IMR-90 (cell line): ENCODE measurements at regions not wholly inside any gene's neighbourhood (a gene's known extent, or its start where the extent isn't known, plus 50 kb on each side); places are given as distances from the start of the nearest gene placed in this dataset.

Experiments used
- ATAC-seq: fragments of 200-7000 bp; cut with Tn5 transposase; 2 replicates; pipeline ENCODE4 v1.9.1; 2020; ENCODE audit warnings: low read depth, mild to moderate bottlenecking, moderate library complexity
- BruUV-seq: library from RNA; stranded (reverse); fragments of 400-500 nt; replicated peaks from 2 replicates; lab custom pipeline; 2021; lab: Mats Ljungman, UMichigan
- CTCF ChIA-PET: fragments of 300-600 bp; formaldehyde crosslinking; extraction: SDS; loops from one replicate; lab custom pipeline; 2021; ENCODE audit warnings: antibody characterized with exemption; lab: Yijun Ruan, JAX
- POLR2A ChIA-PET: fragments of 300-600 bp; sonication (Branson Sonifier 250); formaldehyde crosslinking; loops from one replicate; lab custom pipeline; 2022; ENCODE audit warnings: antibody characterized with exemption; ENCODE audit not compliant: unreplicated experiment; lab: Charles Lee
- DNase-seq: peaks from one replicate; pipeline ENCODE4 v3.0.0; 2013
- H2AFZ ChIP-seq: replicated peaks from 2 replicates; pipeline ENCODE3; 2013; ENCODE audit warnings: low read length, mild to moderate bottlenecking; ENCODE audit not compliant: poor library complexity
- H2AK5ac ChIP-seq: 2 replicates; pipeline ENCODE4 v1.6.1; 2013; ENCODE audit warnings: low read depth, low read length, inconsistent platforms
- H2AK9ac ChIP-seq: replicated peaks from 2 replicates; pipeline ENCODE3; 2013; ENCODE audit warnings: mild to moderate bottlenecking, low read depth, low read length, moderate library complexity; ENCODE audit not compliant: poor library complexity
- H2BK120ac ChIP-seq: 2 replicates; pipeline ENCODE4 v1.6.1; 2013; ENCODE audit warnings: low read depth, low read length, inconsistent platforms
- H2BK15ac ChIP-seq: 3 replicates; pipeline ENCODE4 v1.6.1; 2013; ENCODE audit warnings: low read depth, low read length, inconsistent platforms
- H2BK20ac ChIP-seq: 2 replicates; pipeline ENCODE4 v1.6.1; 2013; ENCODE audit warnings: low read depth, mild to moderate bottlenecking, inconsistent platforms, low read length, moderate library complexity
- H2BK5ac ChIP-seq: 2 replicates; pipeline ENCODE4 v1.6.1; 2013; ENCODE audit warnings: mild to moderate bottlenecking, low read depth, low read length, inconsistent platforms; ENCODE audit not compliant: poor library complexity, severe bottlenecking
- H3K14ac ChIP-seq: replicated peaks from 2 replicates; pipeline ENCODE4 v1.6.1; 2013; ENCODE audit warnings: low read depth, low read length, inconsistent platforms
- H3K18ac ChIP-seq: 2 replicates; pipeline ENCODE4 v1.6.1; 2013; ENCODE audit warnings: low read depth, low read length, control low read depth
- H3K23ac ChIP-seq: 2 replicates; pipeline ENCODE4 v1.6.1; 2013; ENCODE audit warnings: low read depth, low read length, inconsistent platforms
- H3K27ac ChIP-seq: 2 replicates; pipeline ENCODE4 v1.5.1; 2013; ENCODE audit warnings: mild to moderate bottlenecking, control low read depth, low read length; ENCODE audit not compliant: insufficient read depth
- H3K27me3 ChIP-seq: 2 replicates; pipeline ENCODE4 v1.6.1; 2013; ENCODE audit warnings: low read length; ENCODE audit not compliant: control insufficient read depth, insufficient read depth
- H3K36me3 ChIP-seq: 2 replicates; pipeline ENCODE4 v1.6.1; 2013; ENCODE audit warnings: low read length, mixed read lengths; ENCODE audit not compliant: control insufficient read depth, insufficient read depth
- H3K4ac ChIP-seq: 2 replicates; pipeline ENCODE4 v1.6.1; 2013; ENCODE audit warnings: low read depth, low read length, inconsistent platforms
- H3K4me1 ChIP-seq: 2 replicates; pipeline ENCODE4 v1.6.1; 2013; ENCODE audit warnings: low read length, mixed read lengths; ENCODE audit not compliant: control insufficient read depth, insufficient read depth
- H3K4me2 ChIP-seq: 2 replicates; pipeline ENCODE4 v1.6.1; 2013; ENCODE audit warnings: low read depth, mild to moderate bottlenecking, control low read depth, low read length, moderate library complexity
- H3K4me3 ChIP-seq: 2 replicates; pipeline ENCODE4 v1.5.1; 2013; ENCODE audit warnings: low read depth, mild to moderate bottlenecking, control low read depth, low read length, moderate library complexity; ENCODE audit not compliant: insufficient read depth
- H3K56ac ChIP-seq: 2 replicates; pipeline ENCODE4 v1.6.1; 2013; ENCODE audit warnings: low read length, inconsistent platforms; ENCODE audit not compliant: insufficient read depth; ENCODE audit errors: extremely low read depth
- H3K79me1 ChIP-seq, 2 experiments: 2 replicates each; pipeline ENCODE4 v1.6.1; 2013; ENCODE audit warnings: low read length in 2 of 2, inconsistent platforms in 1 of 2, low read depth in 1 of 2
- H3K9ac ChIP-seq: 2 replicates; pipeline ENCODE4 v1.6.1; 2013; ENCODE audit warnings: low read depth, low read length, control low read depth
- H3K9me1 ChIP-seq: 2 replicates; pipeline ENCODE4 v1.6.1; 2013; ENCODE audit warnings: low read length, inconsistent platforms; ENCODE audit not compliant: insufficient read depth
- H3K9me3 ChIP-seq: 2 replicates; pipeline ENCODE4 v1.6.1; 2013; ENCODE audit warnings: low read length; ENCODE audit not compliant: control insufficient read depth, insufficient read depth
- H4K20me1 ChIP-seq: 2 replicates; pipeline ENCODE4 v1.6.1; 2013; ENCODE audit warnings: low read length, inconsistent platforms; ENCODE audit not compliant: insufficient read depth
- H4K5ac ChIP-seq: 2 replicates; pipeline ENCODE4 v1.6.1; 2013; ENCODE audit warnings: mild to moderate bottlenecking, low read depth, low read length, control low read depth
- H4K8ac ChIP-seq, 2 experiments: 2 replicates each; pipeline ENCODE4 v1.6.1; 2013; ENCODE audit warnings: low read depth in 2 of 2, low read length in 2 of 2, control low read depth in 1 of 2, inconsistent platforms in 1 of 2
- H4K91ac ChIP-seq: 2 replicates; pipeline ENCODE4 v1.6.1; 2013; ENCODE audit warnings: low read depth, low read length, inconsistent platforms; ENCODE audit not compliant: insufficient read depth
- CHD1 ChIP-seq: IDR thresholded peaks from 2 replicates; pipeline ENCODE4 v1.6.1; 2012; ENCODE audit warnings: low read depth, low read length, improper control_type of control experiment
- MXI1 ChIP-seq: IDR thresholded peaks from 2 replicates; pipeline ENCODE4 v1.6.1; 2012; ENCODE audit warnings: low read depth, mild to moderate bottlenecking, low read length, moderate library complexity, borderline replicate concordance
- WGBS, 2 experiments: methylation state at CpG; one replicate each; pipeline versions ENCODE4 v1.1.5 to v1.1.7; 2013; ENCODE audit warnings: missing lambda C conversion rate in 2 of 2; ENCODE audit not compliant: insufficient read length in 1 of 2; ENCODE audit errors: extremely low coverage in 2 of 2; 5-methylcytosine and 5-hydroxymethylcytosine counted together
- dilution Hi-C: fragments of 300-500 bp; cut with HindIII; formaldehyde crosslinking; loops from one replicate; pipeline ENCODE4 v1.14.3; 2018; ENCODE audit warnings: low sequenced_read_pairs; ENCODE audit not compliant: unreplicated experiment
- in situ Hi-C: fragments of 300-500 bp; cut with MboI; formaldehyde crosslinking; loops from 3 replicates; pipeline ENCODE4 v1.14.3; 2019; ENCODE audit warnings: low sequenced_read_pairs, inconsistent platforms, mixed read lengths
- intact Hi-C: fragments of 100-400 bp; cut with micrococcal nuclease; formaldehyde crosslinking; loops from 2 replicates; pipeline ENCODE4 v1.10.0; 2022

DNA sequence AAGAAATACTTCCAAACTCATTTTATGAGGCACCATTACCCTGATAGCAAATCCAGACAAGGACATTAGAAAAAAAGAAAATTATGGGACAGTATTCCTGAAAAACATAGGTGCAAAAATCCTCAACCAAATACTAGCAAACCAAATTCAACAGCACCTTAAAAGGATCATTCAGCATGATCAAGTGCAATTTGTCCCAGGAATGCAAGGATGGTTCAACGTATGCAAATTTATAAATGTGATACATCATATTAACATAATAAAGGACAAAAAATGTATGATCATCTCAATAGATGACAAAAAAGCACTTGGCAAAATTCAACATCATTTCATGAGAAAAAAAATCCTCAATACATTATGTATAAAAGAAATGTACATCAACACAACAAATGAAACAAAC is 162.9 kb downstream of the DUSP6 start:
- H4K20me1 ChIP-seq, result no peaks in the 10 kb centered on the region
- H3K9me1 ChIP-seq, result no peaks in the 10 kb centered on the region
- DNase-seq, result no peak
- no peak overlapping the region for H3K27ac ChIP-seq
- no peak overlapping the region for H2BK20ac ChIP-seq
- H2BK15ac ChIP-seq, result no peak overlapping the region
- intact Hi-C loops (no loop called here), dilution Hi-C loops (no loop called here), in situ Hi-C loops (no loop called here)
- no peak overlapping the region for H4K8ac ChIP-seq
- no peak overlapping the region for H2AK9ac ChIP-seq
- no peak overlapping the region for H4K5ac ChIP-seq
- H3K36me3 ChIP-seq, result no peaks in the 10 kb centered on the region
- H2BK120ac ChIP-seq, result no peak overlapping the region
- CTCF ChIA-PET, result no interaction called here
- ATAC-seq, result no peak
- no CpG with 5 or more reads among the region's 1 CpG for WGBS, 2 experiments
- no peak overlapping the region for H2BK5ac ChIP-seq
- no peak overlapping the region for H3K18ac ChIP-seq
- H3K4me1 ChIP-seq, result peaks cover 7% of the 10 kb centered on the region
- H3K4me2 ChIP-seq, result no peak overlapping the region
- no peak overlapping the region for H3K4me3 ChIP-seq
- no peaks in the 10 kb centered on the region for H3K27me3 ChIP-seq
- H3K9ac ChIP-seq, result no peak overlapping the region
- TF ChIP-seq MXI1 (no peak), CHD1 (no peak)
- H3K23ac ChIP-seq, result no peak overlapping the region
- H3K9me3 ChIP-seq, result 0 out of 2 replicates have a peak, but pooled peaks cover 2% of the 10 kb centered on the region
- no peak overlapping the region for H3K56ac ChIP-seq
- H3K14ac ChIP-seq, result no peak overlapping the region
- H2AK5ac ChIP-seq, result no peak overlapping the region
- no peak overlapping the region for H3K4ac ChIP-seq
- H2AFZ ChIP-seq, result no peak overlapping the region
- H4K91ac ChIP-seq, result no peak overlapping the region
- no peaks in the 10 kb centered on the region for H3K79me1 ChIP-seq
- POLR2A ChIA-PET, result no interaction called here
- BruUV-seq, result no TSS peak
